HTR-8/SVneo (cell line): ENCODE measurements at regions not wholly inside any gene's neighbourhood (a gene's known extent, or its start where the extent isn't known, plus 50 kb on each side); places are given as distances from the start of the nearest gene placed in this dataset.
"Not testable (repeated sequence)": the region's sequence is repeated elsewhere in the genome, so short reads cannot be mapped to it uniquely, and the experiment has no call there.

ENCODE experiments used
- DNase-seq: peaks from one replicate; pipeline ENCODE4 v3.0.0; 2011; ENCODE audit warnings: low spot score, mixed read lengths; ENCODE audit not compliant: insufficient read length
- FAIRE-seq: peaks from 2 replicates; lab custom pipeline; 2011; peaks lifted over from hg19 to GRCh38; lab: Jason Lieb, UNC

DNA sequence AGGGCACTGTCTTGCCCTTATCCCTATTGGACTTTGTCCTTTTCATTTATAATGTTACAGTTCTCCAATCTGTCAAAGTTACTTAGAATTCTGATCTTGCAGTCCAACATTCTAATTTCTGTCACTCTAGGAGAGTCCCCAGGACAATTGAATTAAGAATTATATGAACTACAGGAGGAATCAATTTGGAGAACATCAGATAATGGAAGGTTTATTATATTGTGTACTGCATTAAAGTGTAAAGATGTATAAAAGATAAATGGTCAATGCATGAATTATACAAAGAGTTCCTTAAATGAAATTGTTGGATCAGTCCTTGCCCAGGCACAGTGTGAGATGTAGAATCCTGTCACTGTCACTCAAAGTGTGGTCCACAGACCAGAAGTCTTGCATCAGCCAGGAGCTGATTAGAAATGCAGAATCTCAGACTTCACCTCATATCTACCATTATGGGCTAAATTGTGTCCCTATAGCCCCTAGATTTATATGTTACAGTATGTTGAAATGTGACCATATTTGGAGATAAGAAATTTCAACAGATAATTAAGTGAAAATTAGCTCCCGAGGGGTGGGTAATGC is 145.5 kb downstream of the BTBD3 start:
- DNase-seq (no peak), FAIRE-seq (no peak)

DNA sequence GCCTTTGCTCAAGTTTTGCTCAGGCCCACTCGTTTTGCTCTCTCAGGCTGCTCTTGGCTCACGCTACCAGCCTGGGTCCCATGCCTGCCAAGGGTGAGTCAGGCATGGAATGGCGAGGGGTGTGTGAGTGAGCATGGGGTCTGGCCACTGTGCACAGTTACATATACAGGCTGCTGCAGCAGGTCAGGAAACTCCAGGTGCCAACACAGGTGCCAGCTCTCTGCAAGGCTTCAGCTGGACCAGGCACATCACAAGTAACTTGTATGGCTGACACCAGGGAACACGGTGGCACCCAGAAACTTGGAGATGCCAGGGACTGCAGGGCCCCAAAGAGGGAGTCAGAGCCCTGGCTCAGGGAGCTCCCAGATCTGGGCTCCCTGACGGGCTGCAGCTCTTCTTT is 146.8 kb downstream of the BTBD3 start:
- FAIRE-seq (no peak), DNase-seq (no peak)

DNA sequence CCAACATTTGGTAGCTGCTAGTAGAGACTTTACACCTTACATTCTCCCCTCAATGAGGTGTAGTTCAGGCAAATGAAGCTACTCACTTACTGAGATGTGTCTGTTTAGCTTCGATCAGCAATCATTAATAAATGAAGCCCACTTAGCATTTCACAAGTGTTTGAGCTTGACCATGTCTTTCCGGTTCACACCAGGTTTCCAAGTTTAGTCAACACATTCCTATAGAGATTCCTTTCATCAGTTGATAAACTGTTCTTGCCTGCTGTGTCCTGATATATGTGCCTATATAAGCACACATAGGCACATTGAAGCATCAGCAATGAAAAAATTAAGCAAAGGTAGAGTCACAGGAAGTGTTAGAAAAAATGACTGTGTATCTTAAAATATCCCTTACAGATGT is 150.0 kb downstream of the BTBD3 start:
- DNase-seq (no peak), FAIRE-seq (no peak)

DNA sequence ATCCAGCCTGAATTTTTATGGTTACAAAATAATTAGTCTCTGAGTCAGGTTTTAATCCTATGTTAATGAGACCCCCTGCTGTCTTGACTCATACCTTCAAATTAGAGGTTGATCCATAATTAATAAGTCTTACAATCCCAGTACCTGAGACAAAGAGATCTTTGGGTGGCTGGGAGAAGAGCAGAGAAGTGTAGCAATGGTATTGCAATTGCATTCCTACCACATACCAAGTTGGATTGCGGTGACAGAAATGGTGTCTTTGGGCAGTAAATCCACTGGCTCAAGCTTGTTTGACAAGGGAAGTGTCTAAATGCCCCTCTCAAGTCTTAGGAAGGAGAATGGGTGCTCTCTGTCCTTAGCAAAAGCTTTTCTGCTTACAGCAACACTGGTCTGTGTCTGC is 150.4 kb downstream of the BTBD3 start:
- FAIRE-seq (no peak), DNase-seq (peak; percentile 6)

DNA sequence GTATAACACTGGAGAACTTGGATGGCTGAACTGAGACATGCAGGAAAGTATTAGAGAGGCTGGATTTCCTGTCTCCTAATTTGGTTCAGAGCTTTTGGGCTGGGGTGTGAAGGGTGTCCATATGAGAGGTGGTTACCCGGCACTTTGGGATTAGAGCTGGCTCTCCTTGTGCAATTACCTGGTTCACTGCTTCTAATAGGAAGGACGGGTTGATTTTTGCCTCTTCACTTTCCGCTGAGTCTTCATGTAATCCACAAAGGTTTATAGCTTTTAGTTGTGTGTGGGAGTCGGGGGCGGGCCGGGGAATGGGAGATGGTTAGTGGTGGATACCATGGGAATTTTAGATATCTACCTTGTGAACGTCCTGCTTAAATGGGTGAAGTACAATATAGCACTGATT is 151.5 kb downstream of the BTBD3 start:
- DNase-seq (no peak), FAIRE-seq (no peak)

DNA sequence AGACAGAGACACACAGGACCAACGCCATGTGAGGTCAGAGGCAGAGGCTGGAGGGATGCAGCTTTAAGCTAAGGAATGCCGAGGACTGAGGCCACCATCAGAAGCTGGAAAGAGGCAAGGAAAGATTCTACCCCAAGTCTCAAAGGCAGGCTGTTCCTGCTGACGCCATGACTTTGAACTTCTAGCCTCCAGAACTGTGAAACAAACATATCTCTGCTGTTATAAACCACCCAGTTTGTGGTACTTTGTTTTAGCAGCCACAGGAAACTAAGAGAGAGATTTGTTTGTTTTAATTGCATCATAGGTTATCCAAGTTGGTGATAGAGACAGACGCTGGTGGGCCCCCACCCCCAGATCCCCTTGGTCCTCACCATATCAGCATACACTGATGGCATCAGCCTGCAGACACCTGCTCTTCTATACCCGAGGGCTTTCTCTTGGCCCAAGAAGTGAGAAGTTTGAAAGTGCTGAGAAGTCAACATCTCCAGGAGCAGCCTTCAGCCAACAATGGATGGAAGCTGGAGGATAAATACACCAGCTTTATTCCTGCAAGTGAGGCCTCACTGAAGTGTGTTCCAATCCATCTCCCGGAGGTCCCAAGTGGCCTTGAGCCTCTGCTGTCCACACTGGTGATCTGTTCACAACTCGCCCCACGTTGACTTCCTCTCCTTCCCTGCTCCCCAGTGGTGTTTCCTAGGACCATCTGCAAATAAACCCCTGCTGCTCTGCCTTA is 154.7 kb downstream of the BTBD3 start:
- no peak for FAIRE-seq
- no peak for DNase-seq

DNA sequence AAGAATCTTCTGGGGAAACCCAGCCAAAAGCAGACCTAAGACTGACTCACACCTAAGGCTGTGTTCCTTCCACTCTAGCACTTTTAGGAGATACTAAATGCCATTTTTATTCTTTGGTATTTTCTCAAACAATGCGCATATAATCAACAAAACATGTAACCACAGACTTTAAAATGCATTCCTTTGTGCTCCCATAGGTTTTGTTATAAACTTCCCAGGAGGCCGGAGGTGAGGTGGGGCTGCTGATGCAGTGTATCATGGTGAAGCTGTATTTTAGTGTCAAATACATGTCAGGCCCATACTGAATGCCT is 155.2 kb downstream of the BTBD3 start:
- no peak for FAIRE-seq

DNA sequence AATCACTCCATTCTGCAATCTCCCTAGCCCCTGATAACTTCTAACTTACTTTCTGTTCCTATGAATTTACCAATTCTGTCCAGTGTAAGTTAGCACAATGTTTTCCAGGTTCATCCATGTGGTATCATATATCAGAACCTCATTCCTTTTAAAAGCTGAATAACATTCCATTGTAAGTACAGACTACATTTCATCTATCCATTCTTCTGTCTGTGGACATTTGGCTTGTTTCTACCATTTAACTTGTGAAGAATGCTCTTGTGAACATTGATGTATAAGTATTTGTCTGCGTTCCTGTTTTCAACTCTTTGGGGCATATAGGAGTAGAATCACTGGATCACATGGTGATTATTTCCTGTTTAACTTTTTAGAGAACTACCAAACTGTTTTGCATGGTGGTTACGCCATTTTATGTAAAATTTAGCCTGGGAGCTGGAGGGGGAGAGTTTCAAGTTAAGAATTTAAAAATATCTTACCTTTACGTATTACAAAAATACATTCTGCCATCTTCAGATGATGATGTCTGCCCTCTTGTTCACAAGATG is 156.5 kb downstream of the BTBD3 start:
- FAIRE-seq: no peak
- no peak for DNase-seq

More for the DNA sequence above, 155.2 kb downstream of the BTBD3 start:
- no peak for DNase-seq

DNA sequence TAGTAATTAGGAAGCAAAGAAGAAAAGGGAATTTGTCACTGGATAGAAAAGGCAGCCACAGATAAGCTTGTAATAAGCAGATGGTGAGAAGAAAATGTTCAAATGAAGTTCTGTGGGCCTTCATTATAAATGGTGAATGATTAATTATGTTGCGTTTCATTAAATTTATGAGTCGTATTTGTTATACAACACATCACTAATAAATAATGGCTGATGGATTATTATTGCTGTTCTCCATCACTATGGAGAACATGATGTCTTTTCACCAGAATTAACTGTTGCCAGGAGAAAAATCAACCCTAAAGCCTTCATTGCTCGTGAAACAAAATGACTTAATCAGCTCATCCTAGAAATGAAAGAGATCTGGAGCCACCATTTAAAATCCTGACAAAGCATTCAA is 158.5 kb downstream of the BTBD3 start:
- FAIRE-seq (no peak), DNase-seq (no peak)

DNA sequence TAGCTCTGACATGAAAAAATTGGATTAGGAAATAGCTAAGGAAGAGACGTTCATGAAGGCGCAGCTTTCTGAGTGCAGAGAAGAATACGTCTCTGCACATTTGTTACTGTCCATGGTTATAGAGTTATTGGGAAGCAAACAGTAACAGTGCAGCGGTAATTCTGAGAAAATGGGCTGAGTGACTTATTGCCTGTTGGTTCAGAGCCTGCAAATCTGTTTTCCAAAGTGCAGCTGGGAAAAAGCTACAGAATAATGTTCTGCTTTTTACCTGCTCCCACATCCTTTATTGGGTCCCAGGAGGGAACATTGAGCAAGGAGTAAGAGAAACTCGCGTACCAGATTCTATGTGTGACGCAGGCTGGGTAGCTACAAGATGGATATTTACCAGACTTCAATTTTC is 160.2 kb downstream of the BTBD3 start:
- DNase-seq: no peak
- no peak for FAIRE-seq

DNA sequence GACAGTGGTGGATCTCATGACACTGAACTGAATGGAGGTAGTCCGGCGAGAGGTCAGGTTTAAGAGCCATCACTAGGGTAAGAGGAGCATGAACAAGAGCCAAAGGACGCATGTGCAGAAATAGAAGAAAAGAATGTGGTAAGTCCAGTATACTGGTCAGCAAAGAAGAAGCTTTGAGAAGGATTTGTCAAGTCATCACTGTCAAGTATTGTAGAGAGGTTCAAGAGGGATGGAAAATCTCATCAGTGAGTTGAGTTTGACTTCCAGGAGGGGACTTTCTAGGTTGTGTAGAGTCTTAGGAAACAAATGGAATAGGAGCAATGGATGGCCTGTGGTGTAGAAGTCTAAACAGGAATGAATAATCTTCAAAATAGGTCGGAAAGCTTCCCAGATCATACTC is 161.8 kb downstream of the BTBD3 start:
- DNase-seq: no peak

DNA sequence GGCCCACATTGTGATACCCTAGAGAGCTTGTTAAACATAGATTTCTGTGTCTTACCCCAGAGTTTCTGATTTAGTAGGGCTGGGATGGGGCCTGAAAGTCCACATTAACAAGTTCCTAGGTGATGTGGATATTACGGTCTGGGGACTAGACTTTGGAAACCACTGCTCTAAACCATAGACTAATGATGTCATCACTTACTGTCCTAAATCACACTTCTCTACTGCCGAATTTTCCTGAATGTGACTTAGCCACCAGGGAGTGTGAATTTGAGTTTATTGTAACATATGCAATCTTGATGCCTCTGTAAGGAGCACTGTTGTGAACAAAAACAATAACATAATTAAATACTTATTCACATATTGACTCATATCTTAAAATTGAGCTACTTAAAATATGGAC is 165.6 kb downstream of the BTBD3 start:
- no peak for FAIRE-seq

More for the DNA sequence above, 161.8 kb downstream of the BTBD3 start:
- FAIRE-seq: no peak

DNA sequence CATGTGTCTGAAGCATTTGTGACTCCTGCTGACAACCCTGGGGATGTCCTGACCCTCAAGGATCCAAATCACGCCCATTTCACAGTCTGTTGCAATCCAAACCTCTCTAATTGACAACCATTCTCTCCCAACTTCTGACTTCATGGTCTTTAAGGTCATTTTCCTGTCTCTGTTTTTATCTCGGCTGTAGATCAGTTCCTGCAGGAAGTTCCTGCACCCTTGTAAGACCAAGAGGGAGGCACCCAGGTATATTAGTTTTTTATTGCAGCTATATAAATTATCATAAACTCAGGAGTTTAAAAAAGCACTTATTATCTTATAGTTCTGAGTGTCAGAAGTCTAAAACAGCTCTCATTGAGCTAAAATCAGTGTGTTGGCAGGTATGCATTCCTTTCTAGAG is 166.8 kb downstream of the BTBD3 start:
- no peak for DNase-seq
- no peak for FAIRE-seq

More for the DNA sequence above, 165.6 kb downstream of the BTBD3 start:
- no peak for DNase-seq

DNA sequence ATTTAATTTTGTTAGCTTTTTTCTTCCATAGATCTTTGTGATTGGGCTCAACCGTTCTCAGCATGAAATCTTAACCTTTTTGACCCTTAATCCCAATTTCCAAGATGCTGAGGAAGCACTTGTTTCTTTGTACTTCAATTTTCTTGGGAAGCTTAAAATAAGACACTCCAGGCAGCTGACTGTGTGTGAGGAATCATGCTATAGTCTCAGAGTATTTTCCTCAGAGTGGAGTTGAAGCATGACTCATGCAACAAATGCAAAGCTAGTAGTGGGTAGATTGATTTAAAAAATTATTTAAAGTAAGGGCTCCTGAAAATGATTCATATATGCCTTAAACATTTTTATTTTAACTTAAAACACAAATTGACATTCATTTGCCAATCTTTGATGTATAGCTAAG is 168.7 kb downstream of the BTBD3 start:
- no peak for DNase-seq
- no peak for FAIRE-seq

DNA sequence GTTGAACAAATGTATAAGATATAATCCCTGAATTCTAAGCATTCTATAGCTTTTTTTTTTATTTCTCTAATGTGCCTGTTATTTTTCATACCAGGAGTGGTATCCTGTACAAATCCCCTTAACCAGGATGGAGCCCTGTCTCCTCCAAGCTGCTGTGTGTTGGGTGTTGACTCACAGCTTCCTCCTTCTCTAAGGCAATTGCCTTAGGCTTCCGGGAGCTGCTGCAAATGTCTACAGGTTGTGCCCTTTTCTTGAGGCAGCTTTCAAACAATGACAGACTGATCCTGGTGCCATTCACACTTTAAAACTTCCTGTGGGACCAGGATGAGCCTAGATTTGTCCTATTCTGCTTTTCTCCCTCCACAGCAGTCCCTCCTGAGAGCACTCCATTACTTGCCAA is 173.2 kb downstream of the BTBD3 start:
- no peak for DNase-seq

DNA sequence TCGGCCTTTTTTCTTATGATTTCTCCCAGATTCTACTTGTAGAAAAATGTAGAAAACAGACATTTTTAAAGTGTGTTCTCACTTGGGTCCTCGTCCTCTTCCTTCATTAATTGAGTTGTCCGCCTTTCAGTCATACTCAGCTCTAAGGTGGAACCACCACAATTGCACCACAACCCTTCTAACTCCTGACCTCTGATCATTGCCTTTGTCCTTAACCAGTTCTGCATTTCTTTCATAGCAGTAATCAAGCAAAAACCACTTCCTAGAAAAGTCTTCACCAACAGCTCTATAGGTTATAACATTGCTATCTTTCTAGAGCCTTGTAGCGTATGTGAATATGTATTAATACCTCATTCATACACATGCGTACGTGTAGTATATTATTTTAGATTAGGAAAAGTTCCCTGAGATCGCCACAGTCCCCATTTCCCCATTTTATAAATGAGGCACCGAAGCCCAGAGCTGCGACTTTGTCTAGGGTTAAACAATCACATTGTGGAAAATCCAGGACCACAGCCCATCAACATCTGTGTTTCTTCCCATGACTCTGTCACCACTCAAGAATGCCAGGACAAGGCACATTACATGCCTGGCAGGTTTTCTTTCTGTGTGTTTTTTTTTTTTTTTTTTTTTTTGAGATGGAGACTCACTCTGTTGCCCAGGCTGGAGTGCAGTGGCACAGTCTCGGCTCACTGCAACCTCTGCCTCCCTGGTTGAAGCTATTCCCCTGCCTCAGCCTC is 175.5 kb downstream of the BTBD3 start:
- no peak for FAIRE-seq
- no peak for DNase-seq

More for the DNA sequence above, 173.2 kb downstream of the BTBD3 start:
- FAIRE-seq: no peak

DNA sequence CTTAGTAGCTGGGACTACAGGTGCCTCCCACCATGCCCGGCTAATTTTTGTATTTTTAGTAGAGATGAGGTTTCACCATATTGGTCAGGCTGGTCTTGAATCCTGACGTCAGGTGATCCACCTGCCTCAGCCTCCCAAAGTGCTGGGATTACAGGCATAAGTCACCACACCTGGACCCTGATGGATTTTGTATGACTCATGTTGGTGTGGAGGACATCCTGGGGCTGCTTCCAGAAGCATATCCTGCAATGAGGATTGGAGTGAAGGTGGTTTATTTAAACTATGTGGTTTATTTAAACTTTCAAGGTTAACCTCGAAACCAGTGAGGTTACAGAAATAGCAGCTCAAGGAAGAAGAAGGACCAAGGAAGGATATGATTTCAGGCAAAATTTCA is 176.1 kb downstream of the BTBD3 start:
- DNase-seq, FAIRE-seq: not testable (repeated sequence)

DNA sequence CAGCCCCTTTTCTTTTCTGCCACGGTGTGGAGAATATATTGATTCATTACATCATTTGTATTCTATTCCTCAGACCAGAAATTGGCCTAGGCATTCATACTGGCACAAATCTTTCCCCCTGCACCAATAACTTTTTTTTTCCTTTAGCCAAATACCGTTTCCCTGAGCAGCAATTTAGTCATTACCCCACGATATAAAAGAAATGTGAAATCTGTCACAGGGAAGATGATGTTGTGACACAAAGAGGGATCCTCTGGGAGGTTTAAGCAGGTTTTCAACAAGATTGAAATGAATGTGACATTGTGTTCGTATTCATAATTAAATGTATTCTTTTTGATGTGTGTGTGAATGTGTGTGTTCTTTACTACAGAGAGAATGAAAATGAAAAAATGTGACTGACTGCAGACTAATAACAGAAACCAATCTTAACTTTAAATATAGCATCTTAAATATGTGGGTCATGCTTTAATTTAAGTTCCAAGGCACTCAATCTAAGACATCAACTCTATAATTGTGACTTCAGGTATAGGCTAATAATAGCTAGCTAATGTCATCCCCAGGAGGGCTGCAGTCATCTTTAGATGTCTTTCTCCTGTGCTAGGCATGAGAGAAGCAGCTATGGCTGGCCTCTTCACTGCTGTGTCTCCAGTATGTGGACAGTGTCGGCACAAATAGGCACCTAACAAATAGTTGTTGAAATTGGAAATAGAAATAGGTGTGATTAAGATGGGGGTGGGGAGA is 177.7 kb downstream of the BTBD3 start:
- FAIRE-seq (no peak), DNase-seq (no peak)

DNA sequence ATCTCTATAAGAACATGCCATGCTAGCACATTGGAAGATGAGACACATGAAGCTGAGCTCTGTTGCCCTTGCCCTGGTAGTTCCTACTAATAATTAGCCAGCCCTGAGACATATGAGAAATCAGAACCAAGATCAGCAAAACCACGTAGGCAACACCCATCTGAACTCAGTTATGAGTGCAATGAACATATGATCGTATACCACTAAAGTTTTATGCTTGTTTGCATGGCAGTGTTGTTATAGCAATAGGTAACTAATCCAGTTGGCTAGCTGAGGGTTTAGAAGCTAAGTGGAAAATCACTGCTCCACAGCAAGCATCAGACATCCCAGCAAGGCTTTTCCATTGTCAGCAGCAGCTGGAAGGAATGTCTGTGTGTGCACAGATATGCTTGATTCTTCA is 180.7 kb downstream of the BTBD3 start:
- FAIRE-seq: no peak

DNA sequence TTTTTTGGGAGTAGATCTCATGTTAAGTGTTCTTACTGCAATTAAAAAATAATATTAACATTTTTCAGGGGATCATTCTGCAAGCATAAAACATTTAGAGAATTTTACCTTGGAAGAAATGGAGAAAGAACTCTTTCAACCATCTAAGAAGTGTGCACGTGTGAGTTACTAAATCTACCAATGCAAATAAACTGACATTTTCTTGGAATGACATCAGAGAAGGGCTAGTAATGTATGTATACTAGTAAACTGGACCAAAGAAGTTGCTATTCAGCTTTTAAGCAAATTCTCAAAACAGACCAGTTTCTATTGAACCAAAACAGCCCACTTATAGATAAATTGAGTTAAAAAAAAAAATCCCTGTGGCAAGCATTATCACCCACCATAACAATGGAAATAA is 191.2 kb downstream of the BTBD3 start:
- DNase-seq: no peak
- FAIRE-seq: no peak

More for the DNA sequence above, 180.7 kb downstream of the BTBD3 start:
- no peak for DNase-seq

DNA sequence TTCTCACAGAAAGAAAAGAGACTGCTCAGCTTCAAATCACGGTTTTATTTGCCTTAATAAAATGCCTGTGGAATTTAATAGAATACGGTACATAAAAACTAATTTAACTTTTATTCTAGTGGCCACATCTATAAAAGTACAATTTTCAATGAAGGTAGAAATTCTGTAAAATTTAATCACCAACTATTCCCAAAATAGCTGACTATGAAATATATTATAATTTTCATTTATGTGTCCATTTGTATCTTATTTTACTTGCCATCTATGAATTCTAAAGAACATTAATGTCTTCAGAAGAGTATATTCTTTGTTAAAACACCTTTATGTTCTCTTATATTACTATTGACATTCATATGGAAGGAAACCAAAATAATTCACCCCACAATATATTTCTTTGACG is 192.6 kb downstream of the BTBD3 start:
- DNase-seq (no peak), FAIRE-seq (no peak)
